ENCODE measurements at regions not wholly inside any gene's neighbourhood (a gene's known extent, or its start where the extent isn't known, plus 50 kb on each side); places are given as distances from the start of the nearest gene placed in this dataset.

GRCh38 chr4:30614771-30615170, 105.4 kb upstream of the PCDH7 start:
- Histone ChIP-seq H3K4me3 (no peak overlapping the region), H3K27ac (no peak overlapping the region), H3F3A (ENCODE audit: insufficient read depth, low read depth) (no peaks in the 10 kb centered on the region), H3K9me3 (ENCODE audit: insufficient read depth, low read depth) (no peaks in the 10 kb centered on the region), H2AFZ (no peak overlapping the region), H3K79me2 (ENCODE audit: low read depth) (no peaks in the 10 kb centered on the region), H3K27me3 (ENCODE audit: insufficient read depth, low read depth) (no peaks in the 10 kb centered on the region), H3K9me2 (ENCODE audit: insufficient read depth) (no peaks in the 10 kb centered on the region), H3K4me1 (replicated peaks; ENCODE audit: insufficient read depth) (no peaks in the 10 kb centered on the region), H4K20me1 (ENCODE audit: insufficient read depth) (no peaks in the 10 kb centered on the region), H3K36me3 (ENCODE audit: low read depth) (no peaks in the 10 kb centered on the region), H3K4me2 (no peak overlapping the region)
- POLR2A ChIA-PET (ENCODE audit: unreplicated experiment) = no interaction called here
- no TSS peak for BruUV-seq (replicated peaks)
- CTCF ChIA-PET = no interaction called here
- TF ChIP-seq EZH2 (IDR thresholded peaks at IDR 0.05; ENCODE audit: low read depth) (no peak), CTCF (conservative IDR thresholded peaks at IDR 0.05) (no peak)
- no peak for DNase-seq
- intact Hi-C loops (cut with micrococcal nuclease; ENCODE audit: unreplicated experiment) = no loop called here

- no peak overlapping the region for H2AFZ ChIP-seq
- H3K9me3 ChIP-seq (ENCODE audit: insufficient read depth, low read depth) = no peaks in the 10 kb centered on the region
- no peaks in the 10 kb centered on the region for H3K27me3 ChIP-seq (ENCODE audit: insufficient read depth, low read depth)
- no peaks in the 10 kb centered on the region for H3K79me2 ChIP-seq (ENCODE audit: low read depth)
- ChIA-PET POLR2A (ENCODE audit: unreplicated experiment) (no interaction called here), CTCF (interaction anchor here (0.6 kb wide), 1 partner anchor 1209 kb away, joined by 3 read pairs; no protein-coding TSS in a partner anchor)
- BruUV-seq (replicated peaks) = no TSS peak
- H3K9me2 ChIP-seq (ENCODE audit: insufficient read depth) = no peaks in the 10 kb centered on the region
- no peak for DNase-seq
- intact Hi-C loops (cut with micrococcal nuclease; ENCODE audit: unreplicated experiment) = no loop called here
- no peaks in the 10 kb centered on the region for H3F3A ChIP-seq (ENCODE audit: insufficient read depth, low read depth)
- no peaks in the 10 kb centered on the region for H3K36me3 ChIP-seq (ENCODE audit: low read depth)
- no peak overlapping the region for H3K4me3 ChIP-seq
- no peaks in the 10 kb centered on the region for H3K4me1 ChIP-seq (replicated peaks; ENCODE audit: insufficient read depth)
- no peak overlapping the region for H3K27ac ChIP-seq
- H3K4me2 ChIP-seq = no peak overlapping the region
- no peak for TF ChIP-seq EZH2 (IDR thresholded peaks at IDR 0.05; ENCODE audit: low read depth)
- TF ChIP-seq CTCF (conservative IDR thresholded peaks at IDR 0.05) = no peak
- H4K20me1 ChIP-seq (ENCODE audit: insufficient read depth) = no peaks in the 10 kb centered on the region
Observed at GRCh38 chr4:30616942-30617646, 103.1 kb upstream of the PCDH7 start.

- H3K27me3 ChIP-seq (ENCODE audit: insufficient read depth, low read depth) = no peaks in the 10 kb centered on the region
- no peaks in the 10 kb centered on the region for H3K9me2 ChIP-seq (ENCODE audit: insufficient read depth)
- no peak overlapping the region for H2AFZ ChIP-seq
- POLR2A ChIA-PET (ENCODE audit: unreplicated experiment) = no interaction called here
- H3K36me3 ChIP-seq (ENCODE audit: low read depth) = no peaks in the 10 kb centered on the region
- H3F3A ChIP-seq (ENCODE audit: insufficient read depth, low read depth) = no peaks in the 10 kb centered on the region
- H3K4me2 ChIP-seq = no peak overlapping the region
- intact Hi-C loops (cut with micrococcal nuclease; ENCODE audit: unreplicated experiment) = no loop called here
- TF ChIP-seq EZH2 (IDR thresholded peaks at IDR 0.05; ENCODE audit: low read depth) (no peak), CTCF (conservative IDR thresholded peaks at IDR 0.05) (no peak)
- H4K20me1 ChIP-seq (ENCODE audit: insufficient read depth) = no peaks in the 10 kb centered on the region
- no peaks in the 10 kb centered on the region for H3K4me1 ChIP-seq (replicated peaks; ENCODE audit: insufficient read depth)
- no peak overlapping the region for H3K4me3 ChIP-seq
- H3K27ac ChIP-seq = no peak overlapping the region
- BruUV-seq (replicated peaks) = no TSS peak
- no peak for DNase-seq
- H3K79me2 ChIP-seq (ENCODE audit: low read depth) = no peaks in the 10 kb centered on the region
- no peaks in the 10 kb centered on the region for H3K9me3 ChIP-seq (ENCODE audit: insufficient read depth, low read depth)
- CTCF ChIA-PET = interaction anchor here (0.6 kb wide), 1 partner anchor 1210 kb away, joined by 3 read pairs; no protein-coding TSS in a partner anchor
Observed at GRCh38 chr4:30617836-30618235, 102.3 kb upstream of the PCDH7 start.
